ENCODE measurements at regions not wholly inside any gene's neighbourhood (a gene's known extent, or its start where the extent isn't known, plus 50 kb on each side); places are given as distances from the start of the nearest gene placed in this dataset.
"Not testable (repeated sequence)": the region's sequence is repeated elsewhere in the genome, so short reads cannot be mapped to it uniquely, and the experiment has no call there.

- Histone ChIP-seq H3K4me3 (no peak overlapping the region), H3K27me3 (replicated peaks) (no peaks in the 10 kb centered on the region), H3K27ac (peak overlapping the region; percentile 40; the same call in 1 of the 2 replicates), H3K36me3 (no peaks in the 10 kb centered on the region), H3K4me1 (replicated peaks) (peaks cover 10% of the 10 kb centered on the region), H3K9me3 (replicated peaks) (no peaks in the 10 kb centered on the region)
- DNase-seq (ENCODE audit: low read depth in 1 of 2, low spot score in 2 of 2), result peak in 1 of 2 experiments; percentile 28
Measured at GRCh38 chr3:88807491-88808105, 299.8 kb upstream of the EPHA3 start.

DNA sequence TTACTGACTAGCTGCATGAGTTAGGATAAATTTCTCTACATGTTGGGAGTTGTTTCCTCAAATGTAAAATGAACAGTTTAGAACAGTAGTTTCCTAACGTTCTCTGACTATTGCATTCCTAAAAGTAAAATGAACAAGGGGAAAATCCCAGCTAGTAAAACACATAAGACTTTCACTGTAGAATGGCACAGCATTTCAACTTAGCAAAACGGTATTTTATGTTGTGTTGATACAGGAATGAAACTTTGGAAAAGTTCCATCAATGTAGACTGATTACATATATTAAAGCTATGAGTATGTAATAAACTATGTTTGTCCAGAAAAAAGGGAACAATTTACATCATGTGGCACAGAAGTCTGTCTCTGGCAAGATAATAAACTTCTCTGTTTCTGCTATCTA lies 297.4 kb upstream of the EPHA3 start:
- H3K9me3 ChIP-seq (replicated peaks), result no peaks in the 10 kb centered on the region
- H3K4me3 ChIP-seq, result no peak overlapping the region
- H3K27me3 ChIP-seq (replicated peaks), result no peaks in the 10 kb centered on the region
- peak in 1 of 2 experiments; percentile 1 for DNase-seq (ENCODE audit: low read depth in 1 of 2, low spot score in 2 of 2)
- H3K27ac ChIP-seq, result peak overlapping the region; percentile 47
- no peaks in the 10 kb centered on the region for H3K36me3 ChIP-seq
- peaks cover 10% of the 10 kb centered on the region for H3K4me1 ChIP-seq (replicated peaks)

DNA sequence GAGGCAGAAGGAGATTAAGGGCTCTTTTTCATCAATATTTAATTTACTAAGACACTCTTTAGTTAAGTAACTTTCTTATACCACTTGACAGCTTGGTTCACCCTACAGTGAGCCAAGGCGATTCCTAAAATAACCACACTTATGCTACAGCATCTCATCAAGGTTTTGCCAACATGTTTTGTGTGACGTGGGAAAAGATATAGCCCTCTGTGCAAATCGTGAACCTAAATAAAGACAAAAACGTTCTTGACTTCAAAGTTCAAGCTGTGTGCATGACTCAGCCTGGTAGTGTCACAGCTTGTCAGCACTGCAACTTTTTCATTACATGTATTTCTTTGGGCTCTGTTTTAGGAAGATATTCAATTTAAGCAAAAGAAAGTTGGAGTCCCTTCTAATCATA lies 297.0 kb upstream of the EPHA3 start:
- Histone ChIP-seq H3K9me3 (replicated peaks) (no peaks in the 10 kb centered on the region), H3K27ac (no peak overlapping the region), H3K4me1 (replicated peaks) (peaks cover 10% of the 10 kb centered on the region), H3K27me3 (replicated peaks) (no peaks in the 10 kb centered on the region), H3K36me3 (no peaks in the 10 kb centered on the region), H3K4me3 (no peak overlapping the region)
- DNase-seq (ENCODE audit: low read depth in 1 of 2, low spot score in 2 of 2), result peak in 1 of 2 experiments; percentile 6

DNA sequence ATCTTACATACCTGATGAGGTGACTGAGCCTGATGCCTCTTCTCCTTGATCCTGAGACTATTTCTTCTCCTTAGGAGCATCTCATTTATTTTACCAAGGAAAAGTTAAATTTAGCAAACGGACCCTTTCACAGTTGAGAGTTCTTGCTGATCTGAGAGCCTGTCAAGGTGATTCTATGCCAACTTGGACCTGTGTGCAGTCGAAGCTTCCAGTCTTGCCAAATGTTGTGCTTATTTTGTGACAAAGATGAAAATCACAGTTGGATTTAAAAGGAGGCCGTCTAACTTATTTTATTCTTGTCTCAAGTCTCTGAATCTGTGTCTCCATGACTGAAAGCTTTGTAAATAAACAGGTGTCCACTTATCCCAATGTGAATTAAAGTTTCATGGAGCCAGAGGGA lies 296.3 kb upstream of the EPHA3 start:
- H3K27me3 ChIP-seq (replicated peaks), result no peaks in the 10 kb centered on the region
- DNase-seq (ENCODE audit: low read depth in 1 of 2, low spot score in 2 of 2), result no peak
- H3K4me1 ChIP-seq (replicated peaks), result peaks cover 10% of the 10 kb centered on the region
- H3K36me3 ChIP-seq, result no peaks in the 10 kb centered on the region
- H3K9me3 ChIP-seq (replicated peaks), result no peaks in the 10 kb centered on the region
- H3K27ac ChIP-seq, result no peak overlapping the region
- H3K4me3 ChIP-seq, result no peak overlapping the region

DNA sequence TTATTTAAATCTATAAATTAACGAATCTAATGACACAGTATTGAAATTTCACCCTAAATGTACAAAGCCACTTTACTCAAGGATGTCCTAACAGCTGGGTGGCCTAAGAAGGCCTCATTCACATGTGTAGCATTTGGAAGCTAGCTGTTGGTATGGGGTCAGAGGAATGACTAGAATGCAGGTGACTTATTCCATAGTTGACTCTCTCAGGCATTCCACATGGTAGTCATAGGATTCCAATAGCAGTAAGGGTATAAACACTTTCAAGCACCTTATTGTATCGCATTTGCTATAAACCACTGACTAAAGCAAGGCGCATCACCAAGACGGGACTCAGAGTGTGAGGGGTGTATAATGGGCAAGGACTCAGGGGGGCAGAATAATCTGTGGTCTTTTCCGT lies 294.8 kb upstream of the EPHA3 start:
- Histone ChIP-seq H3K4me1 (replicated peaks) (peaks cover 10% of the 10 kb centered on the region), H3K27me3 (replicated peaks) (no peaks in the 10 kb centered on the region), H3K36me3 (no peaks in the 10 kb centered on the region), H3K4me3 (no peak overlapping the region), H3K27ac (no peak overlapping the region), H3K9me3 (replicated peaks) (no peaks in the 10 kb centered on the region)
- DNase-seq (ENCODE audit: low read depth in 1 of 2, low spot score in 2 of 2), result peak in 1 of 2 experiments; percentile 4

GRCh38 chr3:88816445-88816844 lies 291.0 kb upstream of the EPHA3 start:
- DNase-seq (ENCODE audit: low read depth in 1 of 2, low spot score in 2 of 2), result no peak
- Histone ChIP-seq H3K36me3 (no peaks in the 10 kb centered on the region), H3K4me3 (no peak overlapping the region), H3K4me1 (replicated peaks) (no peaks in the 10 kb centered on the region), H3K27me3 (replicated peaks) (no peaks in the 10 kb centered on the region), H3K9me3 (replicated peaks) (no peaks in the 10 kb centered on the region), H3K27ac (no peak overlapping the region)

DNA sequence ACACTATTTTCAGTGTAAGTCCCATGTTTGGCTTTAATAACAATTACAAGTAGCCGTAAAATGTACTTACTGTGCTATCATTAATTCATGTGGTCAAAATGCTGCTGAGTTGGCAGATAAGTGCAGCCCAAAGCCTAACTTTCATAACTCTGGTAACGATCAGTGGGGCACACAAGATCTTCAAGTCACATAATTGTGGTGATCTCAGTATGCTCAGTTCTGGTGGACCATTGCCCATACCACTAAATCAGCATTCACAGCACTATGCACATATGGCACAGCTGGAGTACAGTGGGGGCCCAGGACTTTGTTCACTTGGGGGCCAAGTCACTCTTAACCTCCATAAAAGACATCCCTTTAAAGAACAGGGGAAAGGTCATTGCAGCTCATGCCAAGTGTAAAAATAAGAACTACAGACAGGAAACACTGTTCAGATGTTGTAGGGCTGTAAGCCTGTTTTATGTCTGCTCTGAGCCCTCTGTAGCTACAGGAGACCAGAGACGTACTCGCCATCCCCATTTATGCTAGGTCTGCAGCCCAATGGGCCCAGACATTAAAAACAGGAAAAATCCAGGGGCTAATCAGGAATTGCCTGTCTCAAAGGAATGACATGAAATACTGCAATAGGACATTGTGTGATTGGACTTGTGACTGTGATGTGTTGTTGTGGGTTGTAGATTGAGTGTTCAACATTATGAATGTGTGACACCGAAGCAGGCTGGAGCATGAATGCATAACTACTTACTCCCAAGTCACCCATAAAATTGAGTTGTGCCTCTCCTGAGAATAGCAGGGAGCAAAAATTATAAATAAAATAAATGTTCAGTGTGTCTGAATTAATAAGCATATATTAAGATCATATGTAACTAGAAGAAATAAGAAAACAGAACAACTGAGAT lies 282.5 kb upstream of the EPHA3 start:
- no peak overlapping the region for H3K27ac ChIP-seq
- DNase-seq (ENCODE audit: low read depth in 1 of 2, low spot score in 2 of 2), result no peak
- H3K9me3 ChIP-seq (replicated peaks), result no peaks in the 10 kb centered on the region
- H3K4me1 ChIP-seq (replicated peaks), result no peaks in the 10 kb centered on the region
- no peaks in the 10 kb centered on the region for H3K27me3 ChIP-seq (replicated peaks)
- H3K4me3 ChIP-seq, result no peak overlapping the region
- H3K36me3 ChIP-seq, result no peaks in the 10 kb centered on the region

- no peaks in the 10 kb centered on the region for H3K27me3 ChIP-seq (replicated peaks)
- H3K4me3 ChIP-seq, result no peak overlapping the region
- H3K9me3 ChIP-seq (replicated peaks), result no peaks in the 10 kb centered on the region
- H3K4me1 ChIP-seq (replicated peaks), result no peaks in the 10 kb centered on the region
- no peak for DNase-seq (ENCODE audit: low read depth in 1 of 2, low spot score in 2 of 2)
- no peak overlapping the region for H3K27ac ChIP-seq
- no peaks in the 10 kb centered on the region for H3K36me3 ChIP-seq
Measured at GRCh38 chr3:88828466-88828865, 279.0 kb upstream of the EPHA3 start.

DNA sequence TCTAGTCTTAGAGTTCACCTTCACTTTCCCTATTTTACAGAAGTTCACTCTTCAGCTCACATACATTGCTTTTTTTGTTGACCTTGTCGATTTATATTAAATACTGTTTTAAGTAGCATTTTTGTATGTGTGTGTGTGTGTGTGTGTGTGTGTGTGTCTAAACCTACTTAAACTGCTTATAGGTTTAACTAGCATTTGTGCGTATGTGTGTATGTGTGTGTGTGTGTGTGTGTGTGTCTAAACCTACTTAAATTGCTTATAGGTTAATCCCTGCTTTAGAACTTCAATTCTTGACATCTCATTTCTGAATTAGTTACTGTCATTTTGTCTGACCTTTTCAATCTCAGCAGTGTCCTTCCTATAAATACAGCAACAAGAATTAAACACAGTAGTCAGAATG lies 254.8 kb upstream of the EPHA3 start:
- Histone ChIP-seq H3K27ac (no peak overlapping the region), H3K4me3 (no peak overlapping the region), H3K27me3 (replicated peaks) (no peaks in the 10 kb centered on the region), H3K4me1 (replicated peaks) (no peaks in the 10 kb centered on the region), H3K36me3 (no peaks in the 10 kb centered on the region), H3K9me3 (replicated peaks) (no peaks in the 10 kb centered on the region)
- no peak for DNase-seq (ENCODE audit: low read depth in 1 of 2, low spot score in 2 of 2)

DNA sequence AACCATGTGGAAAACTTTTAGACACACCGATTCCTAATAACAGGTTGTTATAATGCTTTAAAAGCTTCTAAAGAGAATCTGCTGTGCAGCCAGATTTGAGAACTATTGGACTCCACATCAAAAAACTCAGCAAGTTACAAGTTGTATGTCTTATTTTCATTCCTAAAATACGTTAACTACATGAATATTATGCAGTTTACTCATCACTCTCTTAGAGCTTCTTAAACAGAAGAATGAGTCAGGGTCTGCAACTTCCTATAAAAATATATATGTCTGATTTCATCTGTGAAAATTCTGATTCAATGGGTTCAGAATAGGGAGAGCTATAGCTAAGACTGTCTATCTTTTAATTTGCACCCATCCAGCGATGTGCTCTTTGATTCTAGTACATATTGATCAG lies 244.2 kb upstream of the EPHA3 start:
- Histone ChIP-seq H3K4me1 (replicated peaks) (no peaks in the 10 kb centered on the region), H3K9me3 (replicated peaks) (no peaks in the 10 kb centered on the region), H3K27ac (no peak overlapping the region), H3K36me3 (no peaks in the 10 kb centered on the region), H3K27me3 (replicated peaks) (no peaks in the 10 kb centered on the region), H3K4me3 (no peak overlapping the region)
- no peak for DNase-seq (ENCODE audit: low read depth in 1 of 2, low spot score in 2 of 2)

GRCh38 chr3:88876724-88877123 lies 230.7 kb upstream of the EPHA3 start:
- no peaks in the 10 kb centered on the region for H3K36me3 ChIP-seq
- no peak overlapping the region for H3K4me3 ChIP-seq
- DNase-seq (ENCODE audit: low read depth in 1 of 2, low spot score in 2 of 2), result no peak
- no peaks in the 10 kb centered on the region for H3K27me3 ChIP-seq (replicated peaks)
- H3K4me1 ChIP-seq (replicated peaks), result no peaks in the 10 kb centered on the region
- no peaks in the 10 kb centered on the region for H3K9me3 ChIP-seq (replicated peaks)
- no peak overlapping the region for H3K27ac ChIP-seq

- Histone ChIP-seq H3K27me3 (replicated peaks) (no peaks in the 10 kb centered on the region), H3K4me1 (replicated peaks) (no peaks in the 10 kb centered on the region), H3K27ac (no peak overlapping the region), H3K36me3 (no peaks in the 10 kb centered on the region), H3K4me3 (no peak overlapping the region), H3K9me3 (replicated peaks) (no peaks in the 10 kb centered on the region)
- DNase-seq (ENCODE audit: low read depth in 1 of 2, low spot score in 2 of 2), result no peak
Measured at GRCh38 chr3:88879905-88880304, 227.5 kb upstream of the EPHA3 start.

DNA sequence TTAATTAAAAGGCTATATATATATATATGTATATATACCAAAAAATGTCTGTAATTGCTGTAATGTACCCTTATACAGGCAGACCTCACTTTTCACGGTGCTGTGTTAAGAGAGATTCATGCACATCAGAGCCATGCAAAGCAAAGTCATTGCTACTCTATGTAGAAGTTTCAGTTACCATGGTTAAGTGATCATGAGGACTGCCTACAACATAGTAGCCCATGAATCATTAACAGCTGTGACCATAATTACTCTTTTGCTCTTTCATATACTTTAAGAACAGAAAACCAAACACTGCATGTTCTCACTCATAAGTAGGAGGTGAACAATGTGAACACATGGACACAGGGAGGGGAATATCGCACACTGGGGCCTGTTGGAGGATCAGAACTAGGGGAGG lies 225.3 kb upstream of the EPHA3 start:
- no peaks in the 10 kb centered on the region for H3K4me1 ChIP-seq (replicated peaks)
- H3K9me3 ChIP-seq (replicated peaks), result no peaks in the 10 kb centered on the region
- no peak overlapping the region for H3K27ac ChIP-seq
- DNase-seq (ENCODE audit: low read depth in 1 of 2, low spot score in 2 of 2), result no peak
- H3K4me3 ChIP-seq, result no peak overlapping the region
- H3K27me3 ChIP-seq (replicated peaks), result no peaks in the 10 kb centered on the region
- no peaks in the 10 kb centered on the region for H3K36me3 ChIP-seq

DNA sequence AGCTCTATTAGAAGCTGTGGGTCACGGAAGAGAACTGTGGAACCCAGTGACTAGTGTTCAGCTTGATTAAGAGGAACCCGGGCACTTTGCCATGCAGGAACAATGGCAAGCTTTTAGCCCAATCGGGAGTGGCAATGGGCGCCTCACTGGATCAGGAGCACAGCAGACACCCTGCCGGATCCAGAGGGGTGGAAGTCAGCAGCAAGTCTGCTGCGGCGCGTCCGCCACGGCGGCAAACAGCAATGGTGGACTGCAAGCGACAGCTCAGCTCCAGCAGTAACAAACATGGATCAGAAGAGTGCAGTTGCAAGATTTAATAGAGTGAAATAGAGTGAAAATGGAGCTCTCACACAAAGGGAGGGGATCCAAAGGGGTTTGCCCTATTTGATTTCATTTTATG lies 220.8 kb upstream of the EPHA3 start:
- not testable (repeated sequence) for H3K36me3 ChIP-seq; H3K9me3 ChIP-seq (replicated peaks); H3K4me1 ChIP-seq (replicated peaks); H3K4me3 ChIP-seq; H3K27me3 ChIP-seq (replicated peaks); DNase-seq (ENCODE audit: low read depth in 1 of 2, low spot score in 2 of 2); H3K27ac ChIP-seq

Measured in SJSA1 (cell line).